Activated CD4-positive, alpha-beta T cell treated with anti-CD3 and anti-CD28 coated beads, Interleukin-2, Interleukin-4, amounts not matched to agents 100 ng/mL and 50 ng/mL, durations not matched to agents 16 hours and 8 hours (primary cell): ENCODE measurements at regions not wholly inside any gene's neighbourhood (a gene's known extent, or its start where the extent isn't known, plus 50 kb on each side); places are given as distances from the start of the nearest gene placed in this dataset.

ENCODE experiments used
- DNase-seq: peaks from one replicate; pipeline ENCODE4 v3.0.0-alpha.2; 2020; ENCODE audit warnings: low spot score

DNA sequence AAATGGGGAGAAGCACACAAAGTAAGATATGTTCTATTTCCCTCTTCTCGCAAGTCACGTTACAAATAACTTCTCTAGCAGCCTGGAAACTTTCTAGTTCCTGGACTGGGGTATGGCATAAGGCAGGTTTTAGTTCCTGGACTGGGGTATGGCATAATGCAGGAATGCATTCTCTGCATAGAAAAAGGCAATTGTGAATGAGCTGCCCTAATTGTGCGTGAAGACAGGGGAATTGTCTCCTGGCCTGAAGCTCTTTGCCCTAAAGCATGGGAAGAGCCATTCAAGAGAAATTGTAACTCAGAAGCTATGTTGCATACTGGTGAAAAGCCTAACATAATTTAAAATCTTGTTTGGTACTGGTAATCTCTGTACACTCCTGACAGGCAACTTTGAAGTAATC is 54.3 kb upstream of the CBLB start:
- DNase-seq = no peak

DNA sequence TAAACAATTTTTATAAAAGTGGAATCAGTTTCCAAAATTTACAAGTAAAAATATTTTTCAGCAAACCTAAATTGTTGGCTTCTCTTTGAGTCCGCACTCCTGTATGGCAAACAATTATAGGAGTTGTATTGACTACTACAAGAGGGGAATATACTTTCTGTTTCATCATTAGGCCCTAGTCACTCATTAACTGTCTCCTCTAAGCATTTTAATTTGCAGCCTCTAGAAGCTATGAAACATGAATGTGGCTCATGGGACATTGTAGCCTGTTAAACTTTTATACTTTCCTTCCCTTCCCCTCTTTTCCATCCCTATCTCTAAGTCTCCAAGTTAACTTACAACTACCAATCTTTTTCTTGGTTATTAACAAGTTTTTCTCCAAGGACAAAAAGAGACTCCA is 58.9 kb upstream of the CBLB start:
- no peak for DNase-seq

DNA sequence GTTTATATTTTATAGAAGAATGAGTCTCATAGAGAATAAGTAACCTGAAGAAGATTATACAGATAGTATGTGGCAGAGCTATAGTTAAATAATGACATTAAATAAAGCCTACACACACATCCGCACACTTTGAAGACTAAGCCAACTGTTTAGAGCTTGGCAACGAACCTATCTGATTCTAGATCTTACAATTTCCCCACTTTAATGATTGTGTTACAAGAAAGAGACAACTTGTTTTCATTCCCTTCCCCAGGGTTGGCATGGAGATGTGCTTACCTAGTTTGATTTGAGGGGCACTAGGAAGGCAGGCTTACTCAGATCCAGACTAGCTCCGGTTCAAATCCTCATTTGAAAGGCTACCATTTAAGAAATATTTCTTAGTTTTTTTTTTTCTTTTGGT is 61.9 kb upstream of the CBLB start:
- DNase-seq = no peak

DNA sequence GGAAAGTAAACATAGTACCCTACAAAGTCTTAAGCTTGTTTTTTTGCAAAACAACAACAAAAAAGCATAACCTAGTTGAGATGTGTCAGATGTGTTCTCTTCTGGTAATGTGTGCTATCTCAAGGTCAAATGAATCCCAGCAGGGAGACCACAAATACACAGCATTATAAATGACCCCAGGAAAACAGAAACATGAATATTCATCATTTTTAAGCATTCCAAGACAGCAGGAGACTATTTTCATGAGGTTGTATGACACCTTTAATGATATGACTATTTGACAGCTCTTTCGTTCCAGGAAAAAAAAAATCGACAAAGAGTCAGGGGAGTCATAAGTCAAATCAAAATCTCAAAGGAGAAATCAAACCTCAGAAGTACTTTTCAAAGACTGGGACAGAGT is 62.7 kb upstream of the CBLB start:
- DNase-seq = no peak

- DNase-seq = no peak
Observed at GRCh38 chr3:105933871-105934270, 65.1 kb upstream of the CBLB start.

DNA sequence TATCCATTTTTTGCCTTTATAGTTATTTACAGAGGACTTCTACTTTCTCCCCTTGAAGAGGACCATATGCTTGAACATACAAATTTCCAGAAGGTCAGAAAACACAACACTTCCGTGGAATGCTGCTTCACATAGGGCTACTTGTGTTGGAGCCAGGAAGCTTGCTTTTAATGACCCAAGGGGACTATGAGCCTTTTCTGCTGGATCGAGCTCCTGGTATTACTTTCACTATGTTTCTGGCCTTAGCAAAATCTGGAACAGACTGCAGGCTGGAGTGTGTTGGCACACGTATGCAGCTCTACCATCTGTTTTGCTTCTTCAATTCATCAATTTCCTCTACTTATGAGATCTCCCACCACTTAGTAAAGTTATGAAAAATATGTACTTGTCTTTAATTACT is 69.3 kb upstream of the CBLB start:
- DNase-seq = no peak

DNA sequence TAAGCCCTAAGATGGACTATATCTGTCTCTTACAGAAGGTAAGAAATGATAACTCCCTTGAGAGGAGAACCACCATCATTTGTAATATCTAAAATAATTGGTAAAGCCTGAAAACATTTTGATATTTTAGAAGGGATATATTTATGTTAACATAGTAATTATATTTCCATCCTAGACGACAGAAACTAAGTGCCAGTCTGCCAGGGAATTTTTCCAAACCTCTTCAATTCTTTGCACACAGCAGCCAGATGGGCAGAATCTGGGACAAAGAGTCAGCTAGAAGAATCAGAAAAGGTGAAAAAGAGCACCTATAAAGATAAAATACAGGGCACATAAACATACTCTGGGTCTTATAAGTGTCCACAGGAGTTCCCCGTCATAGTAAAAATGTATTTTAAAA is 70.0 kb upstream of the CBLB start:
- no peak for DNase-seq

- DNase-seq = no peak
Observed at GRCh38 chr3:105944276-105944675, 75.5 kb upstream of the CBLB start.

GRCh38 chr3:105944721-105945120 is 75.9 kb upstream of the CBLB start:
- DNase-seq = no peak

DNA sequence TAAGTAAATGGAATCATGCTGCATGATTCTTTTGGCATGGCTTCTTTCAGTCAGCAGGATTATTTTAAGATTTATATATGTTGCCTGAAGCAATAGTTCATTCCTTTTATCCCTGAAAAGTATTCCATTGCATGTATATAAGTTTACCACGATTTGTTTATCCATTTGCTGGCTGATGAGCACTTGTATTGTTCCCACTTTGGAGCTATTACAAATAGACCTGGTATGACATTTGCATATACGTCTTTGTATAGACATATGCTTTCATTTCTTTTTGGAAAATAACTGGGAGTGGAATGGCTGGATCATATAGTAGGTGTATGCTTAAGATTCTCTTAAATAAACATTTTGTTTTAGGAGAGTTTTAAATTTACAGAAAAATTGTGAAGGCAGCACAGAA is 79.3 kb upstream of the CBLB start:
- no peak for DNase-seq

DNA sequence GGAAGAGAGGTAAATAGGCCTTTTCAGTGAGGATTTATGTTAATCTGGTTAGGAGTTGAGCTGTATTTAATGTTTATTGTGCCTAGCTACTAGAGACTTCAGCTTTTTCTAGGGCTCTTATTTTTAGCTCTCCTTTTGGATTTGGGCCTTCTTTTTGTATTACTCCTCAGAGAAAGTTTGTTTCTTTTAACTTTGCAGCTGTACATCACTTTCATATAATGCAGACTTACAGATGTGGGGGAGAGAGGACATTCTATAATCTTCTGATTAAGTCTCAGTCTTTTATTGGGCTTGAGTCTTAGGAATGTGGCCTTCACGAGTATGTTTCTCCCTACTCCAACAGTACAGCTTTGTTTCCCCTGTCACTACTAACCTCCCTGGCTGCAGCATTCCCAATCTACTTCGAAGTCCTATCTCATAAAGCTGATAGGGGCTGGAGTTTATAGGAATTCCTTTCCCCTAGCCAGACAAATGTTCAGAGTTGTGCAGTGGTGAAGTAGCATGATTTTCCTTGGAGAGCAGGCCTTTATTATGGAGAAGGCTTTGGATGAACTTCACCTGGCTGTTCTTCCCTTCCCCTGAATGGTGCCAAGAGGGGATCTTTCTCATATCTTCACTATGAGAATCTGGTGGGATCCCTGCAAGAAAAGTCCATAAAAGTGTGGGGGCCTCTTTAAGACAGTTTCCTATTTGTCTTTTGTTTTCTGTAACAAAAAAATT is 82.2 kb upstream of the CBLB start:
- DNase-seq = no peak

GRCh38 chr3:105953831-105954230 is 85.0 kb upstream of the CBLB start:
- no peak for DNase-seq

DNA sequence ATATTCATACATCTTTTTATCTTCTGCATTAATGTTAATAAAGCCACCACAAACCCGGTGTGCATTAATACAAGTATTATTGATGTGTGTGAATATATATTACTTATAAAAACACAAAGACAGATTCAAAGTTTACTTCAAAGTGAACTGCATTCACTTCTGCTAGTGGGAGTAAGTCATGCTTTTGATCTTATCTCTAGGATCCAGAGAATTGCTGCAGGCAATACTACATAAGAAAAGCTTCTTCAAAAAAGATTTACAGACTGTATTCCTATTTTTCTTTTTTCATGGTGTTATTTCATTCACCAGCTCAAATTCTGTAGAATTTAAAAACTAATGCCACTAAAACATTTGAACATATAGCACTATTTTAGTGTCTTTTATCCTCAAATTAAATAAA is 87.5 kb upstream of the CBLB start:
- no peak for DNase-seq

GRCh38 chr3:105957722-105958121 is 88.9 kb upstream of the CBLB start:
- DNase-seq = no peak

DNA sequence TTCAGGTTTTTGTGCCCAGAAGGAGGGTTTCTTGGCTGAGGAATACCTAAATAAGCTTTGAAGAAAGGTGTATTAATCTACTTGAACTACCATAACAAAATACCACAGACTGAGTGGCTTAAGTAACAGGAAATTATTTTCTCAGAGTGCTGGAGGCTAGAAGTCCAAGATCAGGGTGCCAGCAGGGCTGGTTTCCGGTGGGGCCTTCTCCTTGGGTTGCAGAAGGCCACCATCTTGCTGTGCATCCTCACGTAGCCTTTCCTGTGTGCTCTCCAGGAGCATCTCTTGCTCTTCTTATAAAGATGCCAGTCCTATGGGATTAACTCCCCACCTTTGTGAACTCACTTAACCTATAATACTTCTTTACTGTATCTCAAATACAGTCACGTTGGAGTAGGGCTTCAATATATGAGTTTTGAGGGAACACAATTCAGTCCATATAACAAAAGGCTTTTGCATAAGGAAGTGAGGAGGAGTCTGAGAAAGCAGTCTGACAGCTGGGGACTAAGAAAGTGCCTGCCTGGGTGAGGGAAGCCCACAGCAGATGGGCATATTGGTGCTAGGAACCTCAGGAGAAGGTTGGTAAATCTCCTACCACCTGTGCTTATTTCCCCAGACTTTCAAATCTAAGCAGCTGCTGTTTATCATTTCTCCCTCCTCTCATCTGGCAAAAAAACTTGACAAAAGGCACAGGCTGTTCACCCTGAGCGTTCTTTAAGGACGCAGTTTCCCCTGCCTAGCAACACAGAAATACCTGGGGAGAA is 89.6 kb upstream of the CBLB start:
- DNase-seq = no peak

DNA sequence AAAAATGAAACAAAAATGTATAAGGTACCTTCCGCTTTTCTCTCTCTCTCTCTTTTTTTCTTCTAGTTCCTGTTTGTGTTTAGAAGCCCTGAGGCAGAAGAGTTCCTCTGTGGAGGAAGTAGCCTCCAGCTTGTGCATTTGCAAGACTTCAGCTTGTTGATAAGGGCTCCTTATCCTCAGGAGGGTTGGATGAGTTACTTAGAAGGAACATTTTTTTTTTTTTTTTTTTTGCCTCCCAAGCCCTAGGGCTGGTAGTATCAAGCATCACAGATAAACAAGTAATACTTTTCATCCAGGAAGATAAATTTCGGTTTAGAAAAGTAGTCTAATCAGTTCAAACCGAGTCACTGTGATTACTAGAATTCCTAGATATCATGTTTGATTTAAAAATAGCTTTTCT is 91.0 kb upstream of the CBLB start:
- no peak for DNase-seq

DNA sequence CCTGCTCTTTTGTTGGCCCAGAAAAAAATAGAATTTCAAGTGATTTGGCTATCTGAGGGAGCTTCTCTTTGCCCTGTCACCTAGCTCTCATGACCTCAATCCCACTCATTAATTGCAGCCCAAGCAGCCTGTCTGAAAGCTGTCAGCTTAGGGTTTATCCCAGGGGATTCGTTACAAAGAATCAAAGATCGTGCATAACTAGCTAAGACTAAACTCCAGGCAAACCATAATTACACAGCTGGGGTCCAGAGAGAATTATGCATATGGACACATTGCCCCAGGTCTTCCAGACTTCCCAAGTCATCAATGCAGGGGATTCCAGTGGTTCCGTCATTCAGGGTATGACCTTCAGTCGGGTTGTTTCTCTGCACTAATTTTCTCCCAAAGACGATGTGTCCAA is 91.6 kb upstream of the CBLB start:
- no peak for DNase-seq

- DNase-seq = no peak
Observed at GRCh38 chr3:105963161-105963560, 94.3 kb upstream of the CBLB start.

GRCh38 chr3:105965384-105965783 is 96.6 kb upstream of the CBLB start:
- no peak for DNase-seq

DNA sequence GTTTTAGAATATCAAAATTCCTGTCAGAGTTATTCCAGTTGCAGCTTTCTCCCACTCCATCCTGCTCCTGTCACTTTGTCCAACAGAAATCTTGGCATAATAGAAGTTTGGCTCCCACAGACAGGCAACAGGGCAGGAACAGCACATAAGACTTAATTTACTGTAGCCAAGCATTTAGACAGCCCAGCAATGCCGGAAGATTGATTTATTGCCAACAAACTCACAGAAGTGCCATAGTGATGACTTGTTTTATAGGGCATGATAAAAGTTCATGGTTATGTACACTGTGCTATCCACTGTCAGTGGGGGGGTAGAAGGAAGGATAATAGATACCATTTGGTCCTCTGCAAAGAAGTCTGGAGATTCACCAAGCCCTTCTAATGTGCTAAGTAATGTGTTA is 98.3 kb upstream of the CBLB start:
- no peak for DNase-seq

DNA sequence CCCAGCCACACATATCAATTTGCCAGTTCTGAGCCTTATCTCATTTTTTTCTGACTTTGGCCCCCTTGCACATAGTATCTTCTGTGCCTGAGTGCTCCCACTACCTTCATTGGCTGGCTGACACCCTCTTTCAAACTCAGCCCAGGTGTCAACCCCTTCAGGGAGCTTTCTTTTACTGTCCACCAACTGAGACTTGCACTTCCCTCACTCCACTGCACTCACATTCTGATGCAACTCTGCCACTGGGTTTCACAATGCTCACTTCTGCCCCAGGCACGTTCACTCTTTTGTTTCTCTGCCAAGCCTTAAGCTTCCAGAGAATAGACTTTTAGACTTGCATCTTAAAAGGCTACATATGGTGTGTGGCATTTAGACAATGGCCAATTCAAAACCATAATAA is 101.5 kb upstream of the CBLB start:
- no peak for DNase-seq

GRCh38 chr3:105972069-105972468 is 103.3 kb upstream of the CBLB start:
- no peak for DNase-seq

DNA sequence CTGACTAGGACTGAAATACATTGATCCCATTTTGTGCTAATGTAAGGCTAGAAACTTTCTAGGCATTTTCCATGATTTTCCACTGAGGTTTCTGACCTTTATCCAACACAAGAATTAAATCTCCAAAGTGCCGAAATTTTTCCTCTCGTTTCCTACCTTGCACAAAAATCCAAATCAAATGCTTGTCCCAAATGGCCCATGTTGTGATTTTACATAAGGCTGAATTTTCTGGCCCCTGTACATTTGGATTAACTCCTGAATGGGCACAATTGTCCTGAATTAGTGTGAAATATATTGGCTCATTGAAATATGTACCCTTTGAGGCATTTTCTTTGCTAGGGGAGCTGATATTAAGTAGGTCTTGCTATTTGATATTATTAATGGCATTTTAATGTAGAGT is 105.6 kb upstream of the CBLB start:
- no peak for DNase-seq

GRCh38 chr3:105976196-105976595 is 107.4 kb upstream of the CBLB start:
- no peak for DNase-seq
